Mesenchymal stem cell (in vitro differentiated cells and primary cell): ENCODE measurements at regions not wholly inside any gene's neighbourhood (a gene's known extent, or its start where the extent isn't known, plus 50 kb on each side); places are given as distances from the start of the nearest gene placed in this dataset.

Experiments
- DNase-seq: peaks from one replicate; pipeline ENCODE4 v3.0.0-alpha.2; 2013
- H2AFZ ChIP-seq: one replicate; pipeline ENCODE4 v1.6.1; 2013; ENCODE audit warnings: low read depth, mild to moderate bottlenecking, control low read depth, inconsistent platforms, low read length, moderate library complexity
- H2AK5ac ChIP-seq: 2 replicates; pipeline ENCODE4 v1.6.1; 2013; ENCODE audit warnings: low read length, moderate library complexity, mild to moderate bottlenecking, inconsistent platforms; ENCODE audit not compliant: severe bottlenecking
- H2BK120ac ChIP-seq: one replicate; pipeline ENCODE4 v1.6.1; 2013; ENCODE audit warnings: low read depth, mild to moderate bottlenecking, inconsistent platforms, low read length, moderate library complexity
- H2BK12ac ChIP-seq, 2 experiments: one replicate each; pipeline ENCODE4 v1.6.1; 2013; ENCODE audit warnings: inconsistent platforms in 2 of 2, low read length in 2 of 2, mild to moderate bottlenecking in 2 of 2, moderate library complexity in 2 of 2, control low read depth in 1 of 2
- H2BK15ac ChIP-seq: one replicate; pipeline ENCODE4 v1.6.1; 2013; ENCODE audit warnings: mild to moderate bottlenecking, low read depth, inconsistent platforms; ENCODE audit not compliant: poor library complexity, severe bottlenecking
- H2BK5ac ChIP-seq: 2 replicates; pipeline ENCODE4 v1.6.1; 2013; ENCODE audit warnings: low read depth, mild to moderate bottlenecking, low read length, control low read depth, inconsistent platforms; ENCODE audit not compliant: poor library complexity, severe bottlenecking
- H3K14ac ChIP-seq, 2 experiments: one replicate each; pipeline ENCODE4 v1.6.1; 2013; ENCODE audit warnings: inconsistent platforms in 2 of 2, low read length in 2 of 2, control low read depth in 1 of 2, mild to moderate bottlenecking in 1 of 2, moderate library complexity in 1 of 2
- H3K18ac ChIP-seq, 2 experiments: one replicate each; pipeline ENCODE4 v1.6.1; 2013; ENCODE audit warnings: inconsistent platforms in 2 of 2, low read length in 2 of 2, control low read depth in 1 of 2, low read depth in 1 of 2, mild to moderate bottlenecking in 1 of 2
- H3K23ac ChIP-seq, 2 experiments: one replicate each; pipeline ENCODE4 v1.6.1; 2013; ENCODE audit warnings: inconsistent platforms in 2 of 2, low read length in 2 of 2, mild to moderate bottlenecking in 2 of 2, moderate library complexity in 2 of 2, control low read depth in 1 of 2
- H3K27ac ChIP-seq: 2 replicates; pipeline ENCODE4 v1.5.1; 2013; ENCODE audit warnings: mild to moderate bottlenecking, moderate library complexity, low read length, control low read depth, inconsistent platforms; ENCODE audit not compliant: poor library complexity, severe bottlenecking
- H3K27me3 ChIP-seq, 2 experiments: 2 replicates each; pipeline versions ENCODE4 v1.6.1 to v1.7.0; 2013; ENCODE audit warnings: low read length in 2 of 2, mild to moderate bottlenecking in 2 of 2, moderate library complexity in 2 of 2, control low read depth in 1 of 2, inconsistent platforms in 1 of 2; ENCODE audit not compliant: control insufficient read depth in 1 of 2, insufficient read depth in 1 of 2
- H3K36me3 ChIP-seq, 2 experiments: 2 replicates each; pipeline versions ENCODE4 v1.6.1 to v1.7.0; 2013; ENCODE audit warnings: low read length in 2 of 2, control low read depth in 1 of 2, inconsistent platforms in 1 of 2, low read depth in 1 of 2, mild to moderate bottlenecking in 1 of 2; ENCODE audit not compliant: insufficient read depth in 2 of 2, control insufficient read depth in 1 of 2
- H3K4ac ChIP-seq, 2 experiments: one replicate each; pipeline ENCODE4 v1.6.1; 2013; ENCODE audit warnings: inconsistent platforms in 2 of 2, low read length in 2 of 2, mild to moderate bottlenecking in 2 of 2, moderate library complexity in 2 of 2, control low read depth in 1 of 2, low read depth in 1 of 2
- H3K4me1 ChIP-seq: 2 replicates; pipeline ENCODE4 v1.6.1; 2013; ENCODE audit warnings: low read depth, low read length, control low read depth; ENCODE audit not compliant: control insufficient read depth, insufficient read depth
- H3K4me2 ChIP-seq: 2 replicates; pipeline ENCODE4 v1.6.1; 2013; ENCODE audit warnings: low read length, mild to moderate bottlenecking, inconsistent platforms; ENCODE audit not compliant: poor library complexity, severe bottlenecking
- H3K4me3 ChIP-seq, 2 experiments: 2 replicates each; pipeline versions ENCODE4 v1.5.1 to v1.7.0; 2013; ENCODE audit warnings: low read length in 2 of 2, mild to moderate bottlenecking in 2 of 2, control low read depth in 1 of 2, low read depth in 1 of 2; ENCODE audit not compliant: insufficient read depth in 1 of 2
- H3K79me1 ChIP-seq: replicated peaks from 2 replicates; pipeline ENCODE4 v1.6.1; 2013; ENCODE audit warnings: mild to moderate bottlenecking, control low read depth, low read length, inconsistent platforms; ENCODE audit not compliant: poor library complexity, severe bottlenecking
- H3K9ac ChIP-seq: 2 replicates; pipeline ENCODE4 v1.7.0; 2013; ENCODE audit warnings: mild to moderate bottlenecking, low read length, moderate library complexity
- H3K9me3 ChIP-seq: 2 replicates; pipeline ENCODE4 v1.7.0; 2013; ENCODE audit warnings: mild to moderate bottlenecking, low read length; ENCODE audit not compliant: control insufficient read depth
- H4K8ac ChIP-seq: one replicate; pipeline ENCODE4 v1.6.1; 2013; ENCODE audit warnings: inconsistent platforms, mild to moderate bottlenecking, low read length, moderate library complexity
- H4K91ac ChIP-seq: one replicate; pipeline ENCODE4 v1.6.1; 2013; ENCODE audit warnings: mild to moderate bottlenecking, low read length, inconsistent platforms
- WGBS: methylation state at CpG from one replicate; pipeline ENCODE4 v1.1.7; 2013; ENCODE audit warnings: mixed read lengths; 5-methylcytosine and 5-hydroxymethylcytosine counted together

GRCh38 chr16:63702981-63703590 lies 1418.8 kb downstream of the CDH11 start:
- 64% methylated on average over 10 of the region's 11 CpGs for WGBS
- H3K4me2 ChIP-seq, result peak overlapping the region; percentile 36

DNA sequence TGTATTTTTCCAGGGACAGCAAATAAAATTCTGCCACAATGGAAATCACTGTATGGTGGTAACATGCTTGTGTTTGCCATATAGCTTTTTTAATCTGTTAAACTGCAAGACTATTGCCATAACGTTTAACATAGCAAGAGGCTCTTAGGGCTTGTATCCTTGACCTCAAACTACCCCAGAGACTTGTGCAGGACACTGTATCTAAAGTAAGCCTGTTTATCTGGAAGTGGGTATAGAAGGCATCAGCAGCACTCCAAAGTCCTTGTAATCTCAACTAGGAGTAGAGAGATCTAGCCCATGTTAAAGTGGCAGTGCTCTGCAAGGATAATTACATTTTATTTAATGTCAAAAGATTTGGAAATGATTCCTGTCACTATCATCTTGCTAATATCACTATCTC lies 1424.1 kb downstream of the CDH11 start:
- H2BK15ac ChIP-seq, result no peak overlapping the region
- H3K4me2 ChIP-seq, result no peak overlapping the region
- no peak overlapping the region for H4K91ac ChIP-seq
- H3K79me1 ChIP-seq, result no peaks in the 10 kb centered on the region
- H2AK5ac ChIP-seq, result no peak overlapping the region
- H3K4me3 ChIP-seq, result no peak overlapping the region
- H3K9ac ChIP-seq, result no peak overlapping the region
- H2BK12ac ChIP-seq, result no peak overlapping the region
- H3K9me3 ChIP-seq, result no peaks in the 10 kb centered on the region
- H3K14ac ChIP-seq, result no peak overlapping the region
- H3K4ac ChIP-seq, result no peak overlapping the region
- H2BK5ac ChIP-seq, result no peak overlapping the region
- no peaks in the 10 kb centered on the region for H3K4me1 ChIP-seq
- H3K27ac ChIP-seq, result no peak overlapping the region
- H3K27me3 ChIP-seq, result no peaks in the 10 kb centered on the region
- no peaks in the 10 kb centered on the region for H3K36me3 ChIP-seq
- H3K23ac ChIP-seq, result no peak overlapping the region
- H2AFZ ChIP-seq, result no peak overlapping the region
- no peak for DNase-seq
- 20% methylated on average over 1 of the region's 1 CpG for WGBS
- no peak overlapping the region for H4K8ac ChIP-seq
- no peak overlapping the region for H3K18ac ChIP-seq
- H2BK120ac ChIP-seq, result no peak overlapping the region

More at GRCh38 chr16:63702981-63703590, 1418.8 kb downstream of the CDH11 start:
- Histone ChIP-seq H3K14ac (no peak overlapping the region), H3K18ac (no peak overlapping the region), H3K27ac (peak overlapping the region; percentile 48), H4K8ac (no peak overlapping the region), H2AK5ac (no peak overlapping the region), H3K4me3 (no peak overlapping the region), H2BK5ac (no peak overlapping the region), H3K36me3 (no peaks in the 10 kb centered on the region), H3K4ac (no peak overlapping the region), H2AFZ (no peak overlapping the region), H3K4me1 (peaks cover 4% of the 10 kb centered on the region), H3K23ac (no peak overlapping the region), H2BK12ac (no peak overlapping the region), H2BK15ac (no peak overlapping the region), H3K27me3 (no peaks in the 10 kb centered on the region), H3K9ac (no peak overlapping the region), H3K9me3 (no peaks in the 10 kb centered on the region), H3K79me1 (no peaks in the 10 kb centered on the region), H2BK120ac (no peak overlapping the region), H4K91ac (no peak overlapping the region)
- no peak for DNase-seq

- Histone ChIP-seq H2AK5ac (no peak overlapping the region), H3K18ac (no peak overlapping the region), H3K27ac (no peak overlapping the region), H3K79me1 (no peaks in the 10 kb centered on the region), H2BK120ac (no peak overlapping the region), H2BK5ac (no peak overlapping the region), H2BK12ac (no peak overlapping the region), H3K4ac (no peak overlapping the region), H3K36me3 (no peaks in the 10 kb centered on the region), H3K23ac (no peak overlapping the region), H3K27me3 (no peaks in the 10 kb centered on the region), H3K4me2 (no peak overlapping the region), H3K14ac (no peak overlapping the region), H3K4me3 (no peak overlapping the region), H4K8ac (no peak overlapping the region), H3K4me1 (no peaks in the 10 kb centered on the region), H2AFZ (no peak overlapping the region), H4K91ac (no peak overlapping the region), H2BK15ac (no peak overlapping the region), H3K9ac (no peak overlapping the region), H3K9me3 (peaks cover 3% of the 10 kb centered on the region)
- WGBS, result 50% methylated on average over 1 of the region's 1 CpG
- no peak for DNase-seq
These were observed 1426.5 kb downstream of the CDH11 start for GRCh38 chr16:63695347-63695746.

DNA sequence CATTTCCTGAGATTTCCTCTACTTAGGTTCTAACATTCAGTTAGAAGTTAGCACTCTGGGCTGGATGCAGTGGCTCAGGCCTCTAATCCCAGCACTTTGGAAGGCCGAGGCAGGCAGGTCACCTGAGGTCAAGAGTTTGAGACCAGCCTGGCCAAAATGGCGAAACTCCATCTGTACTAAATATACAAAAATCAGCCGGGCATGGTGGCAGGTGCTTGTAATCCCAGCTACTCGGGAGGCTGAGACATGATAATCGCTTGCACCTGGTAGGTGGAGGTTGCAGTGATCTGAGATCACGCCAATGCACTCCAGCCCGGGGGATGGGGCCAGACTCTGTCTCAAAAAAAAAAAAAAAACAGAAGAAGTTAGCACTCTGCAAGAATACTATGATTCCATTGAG lies 1430.9 kb downstream of the CDH11 start:
- Histone ChIP-seq H3K27me3 (no peaks in the 10 kb centered on the region), H2BK5ac (no peak overlapping the region), H3K9me3 (peaks cover 8% of the 10 kb centered on the region), H2AFZ (no peak overlapping the region), H4K91ac (no peak overlapping the region), H3K18ac (no peak overlapping the region), H2BK12ac (no peak overlapping the region), H3K79me1 (no peaks in the 10 kb centered on the region), H4K8ac (no peak overlapping the region), H2BK120ac (no peak overlapping the region), H3K9ac (no peak overlapping the region), H3K36me3 (no peaks in the 10 kb centered on the region), H3K27ac (no peak overlapping the region), H2BK15ac (no peak overlapping the region), H3K4me2 (no peak overlapping the region), H2AK5ac (no peak overlapping the region), H3K14ac (no peak overlapping the region), H3K4me1 (no peaks in the 10 kb centered on the region), H3K4ac (no peak overlapping the region), H3K4me3 (no peak overlapping the region), H3K23ac (no peak overlapping the region)
- WGBS, result 85% methylated on average over 5 of the region's 7 CpGs
- DNase-seq, result no peak
